ENCODE measurements at regions not wholly inside any gene's neighbourhood (a gene's known extent, or its start where the extent isn't known, plus 50 kb on each side); places are given as distances from the start of the nearest gene placed in this dataset.

GRCh38 chrX:27404366-27404765 is 58.8 kb downstream of the PPP4R3C start:
- no peak for TF ChIP-seq CTCF (IDR thresholded peaks at IDR 0.05; ENCODE audit: insufficient read depth, low read length)

GRCh38 chrX:27399146-27399456 is 64.0 kb downstream of the PPP4R3C start:
- no peak for DNase-seq (ENCODE audit: low read depth)
- no peak for TF ChIP-seq CTCF (IDR thresholded peaks at IDR 0.05; ENCODE audit: insufficient read depth, low read length)

More at GRCh38 chrX:27404366-27404765, 58.8 kb downstream of the PPP4R3C start:
- H3K4me3 ChIP-seq (ENCODE audit: low read depth, low read length), result no peak overlapping the region
- no peak for DNase-seq (ENCODE audit: low read depth)

GRCh38 chrX:27391623-27392022 is 71.5 kb downstream of the PPP4R3C start:
- DNase-seq (ENCODE audit: low read depth), result no peak
- no peak overlapping the region for H3K4me3 ChIP-seq (ENCODE audit: low read depth, low read length)
- no peak for TF ChIP-seq CTCF (IDR thresholded peaks at IDR 0.05; ENCODE audit: insufficient read depth, low read length)

More at GRCh38 chrX:27399146-27399456, 64.0 kb downstream of the PPP4R3C start:
- H3K4me3 ChIP-seq (ENCODE audit: low read depth, low read length), result no peak overlapping the region

GRCh38 chrX:27381419-27381818 is 81.7 kb downstream of the PPP4R3C start:
- no peak for DNase-seq (ENCODE audit: low read depth)
- H3K4me3 ChIP-seq (ENCODE audit: low read depth, low read length), result no peak overlapping the region

GRCh38 chrX:27380163-27380845 is 82.8 kb downstream of the PPP4R3C start:
- TF ChIP-seq CTCF (IDR thresholded peaks at IDR 0.05; ENCODE audit: insufficient read depth, low read length), result no peak
- DNase-seq (ENCODE audit: low read depth), result no peak
- no peak overlapping the region for H3K4me3 ChIP-seq (ENCODE audit: low read depth, low read length)

More at GRCh38 chrX:27381419-27381818, 81.7 kb downstream of the PPP4R3C start:
- TF ChIP-seq CTCF (IDR thresholded peaks at IDR 0.05; ENCODE audit: insufficient read depth, low read length), result no peak

- no peak overlapping the region for H3K4me3 ChIP-seq (ENCODE audit: low read depth, low read length)
- DNase-seq (ENCODE audit: low read depth), result no peak
- no peak for TF ChIP-seq CTCF (IDR thresholded peaks at IDR 0.05; ENCODE audit: insufficient read depth, low read length)
Observed at GRCh38 chrX:27354021-27354420, 109.1 kb downstream of the PPP4R3C start.

- no peak for TF ChIP-seq CTCF (IDR thresholded peaks at IDR 0.05; ENCODE audit: insufficient read depth, low read length)
- DNase-seq (ENCODE audit: low read depth), result no peak
- H3K4me3 ChIP-seq (ENCODE audit: low read depth, low read length), result no peak overlapping the region
Observed at GRCh38 chrX:27350476-27350875, 112.7 kb downstream of the PPP4R3C start.
